NCI-H2227 (cell line): ENCODE measurements at regions not wholly inside any gene's neighbourhood (a gene's known extent, or its start where the extent isn't known, plus 50 kb on each side); places are given as distances from the start of the nearest gene placed in this dataset.
"Not testable (repeated sequence)": the region's sequence is repeated elsewhere in the genome, so short reads cannot be mapped to it uniquely, and the experiment has no call there.

ENCODE experiments used
- DNase-seq: peaks from one replicate; lab custom pipeline; 2025; ENCODE audit not compliant: unreplicated experiment; lab: John Stamatoyannopoulos, UW

GRCh38 chr18:10240973-10241372 is 213.5 kb upstream of the APCDD1 start:
- no peak for DNase-seq

- DNase-seq: no peak
These were observed 212.9 kb upstream of the APCDD1 start for GRCh38 chr18:10241579-10241978.

GRCh38 chr18:10242936-10243680 is 211.3 kb upstream of the APCDD1 start:
- peak; percentile 34 for DNase-seq

GRCh38 chr18:10244341-10244740 is 210.1 kb upstream of the APCDD1 start:
- no peak for DNase-seq

GRCh38 chr18:10245031-10245845 is 209.2 kb upstream of the APCDD1 start:
- DNase-seq: no peak

GRCh38 chr18:10245846-10246175 is 208.6 kb upstream of the APCDD1 start:
- DNase-seq: peak; percentile 15

- DNase-seq: peak; percentile 16
These were observed 207.3 kb upstream of the APCDD1 start for GRCh38 chr18:10247021-10247741.

- no peak for DNase-seq
These were observed 206.7 kb upstream of the APCDD1 start for GRCh38 chr18:10247742-10248082.

GRCh38 chr18:10248738-10249137 is 205.7 kb upstream of the APCDD1 start:
- DNase-seq: no peak

- no peak for DNase-seq
These were observed 205.2 kb upstream of the APCDD1 start for GRCh38 chr18:10249270-10249669.

GRCh38 chr18:10249801-10250200 is 204.6 kb upstream of the APCDD1 start:
- DNase-seq: no peak

- DNase-seq: no peak
These were observed 201.9 kb upstream of the APCDD1 start for GRCh38 chr18:10252494-10252893.

- no peak for DNase-seq
These were observed 201.3 kb upstream of the APCDD1 start for GRCh38 chr18:10252952-10253705.

- DNase-seq: not testable (repeated sequence)
These were observed 198.2 kb upstream of the APCDD1 start for GRCh38 chr18:10256276-10256675.

GRCh38 chr18:10258836-10259474 is 195.5 kb upstream of the APCDD1 start:
- no peak for DNase-seq

- DNase-seq: no peak
These were observed 194.5 kb upstream of the APCDD1 start for GRCh38 chr18:10259901-10260300.

GRCh38 chr18:10261344-10262276 is 192.8 kb upstream of the APCDD1 start:
- DNase-seq: no peak

GRCh38 chr18:10262566-10262965 is 191.9 kb upstream of the APCDD1 start:
- DNase-seq: peak; percentile 46

- no peak for DNase-seq
These were observed 190.2 kb upstream of the APCDD1 start for GRCh38 chr18:10264260-10264659.
